Ureter (tissue), 1 donor: ENCODE measurements at regions not wholly inside any gene's neighbourhood (a gene's known extent, or its start where the extent isn't known, plus 50 kb on each side); places are given as distances from the start of the nearest gene placed in this dataset.

Experiments used
- DNase-seq: peaks from one replicate; pipeline ENCODE4 v3.0.0-alpha.2; 2020; ENCODE audit warnings: low spot score
- donor health status: DM: yes; HTN: yes; CAD: no.

GRCh38 chr4:184528713-184529112, 54.4 kb upstream of the IRF2 start:
- no peak for DNase-seq

- DNase-seq: no peak
These were observed 53.7 kb upstream of the IRF2 start for GRCh38 chr4:184528051-184528450.

- no peak for DNase-seq
These were observed 51.9 kb upstream of the IRF2 start for GRCh38 chr4:184526228-184526627.
